Stimulated activated CD4-positive, alpha-beta T cell treated with anti-CD3 and anti-CD28 coated beads, Interleukin-1b, Interleukin-23, amount 100 ng/mL, for 1 hour (primary cell): ENCODE measurements at regions not wholly inside any gene's neighbourhood (a gene's known extent, or its start where the extent isn't known, plus 50 kb on each side); places are given as distances from the start of the nearest gene placed in this dataset.
"Not testable (repeated sequence)": the region's sequence is repeated elsewhere in the genome, so short reads cannot be mapped to it uniquely, and the experiment has no call there.

ENCODE experiments used
- DNase-seq, 2 donors: peaks; one replicate each; pipeline ENCODE4 v3.0.0-alpha.2; 2020; ENCODE audit warnings: low read depth in 2 of 2

GRCh38 chr2:87539151-87539943, 208.5 kb upstream of the PLGLB2 start:
- DNase-seq = not testable (repeated sequence)

GRCh38 chr2:87540242-87540641, 207.6 kb upstream of the PLGLB2 start:
- not testable (repeated sequence) for DNase-seq

- not testable (repeated sequence) for DNase-seq
These were observed 205.2 kb upstream of the PLGLB2 start for GRCh38 chr2:87542599-87543174.

GRCh38 chr2:87543797-87544196, 204.1 kb upstream of the PLGLB2 start:
- DNase-seq = not testable (repeated sequence)

GRCh38 chr2:87547106-87547505, 200.8 kb upstream of the PLGLB2 start:
- not testable (repeated sequence) for DNase-seq

- not testable (repeated sequence) for DNase-seq
These were observed 199.9 kb upstream of the PLGLB2 start for GRCh38 chr2:87547966-87548365.

- not testable (repeated sequence) for DNase-seq
These were observed 199.0 kb upstream of the PLGLB2 start for GRCh38 chr2:87548681-87549536.

GRCh38 chr2:87549561-87550202, 198.2 kb upstream of the PLGLB2 start:
- DNase-seq = not testable (repeated sequence)

- not testable (repeated sequence) for DNase-seq
These were observed 193.2 kb upstream of the PLGLB2 start for GRCh38 chr2:87554678-87555077.

GRCh38 chr2:87555082-87555481, 192.8 kb upstream of the PLGLB2 start:
- DNase-seq = not testable (repeated sequence)

- DNase-seq = not testable (repeated sequence)
These were observed 188.9 kb upstream of the PLGLB2 start for GRCh38 chr2:87559001-87559400.

- not testable (repeated sequence) for DNase-seq
These were observed 188.2 kb upstream of the PLGLB2 start for GRCh38 chr2:87559735-87560134.

GRCh38 chr2:87565116-87565515, 182.8 kb upstream of the PLGLB2 start:
- DNase-seq = not testable (repeated sequence)

- DNase-seq = not testable (repeated sequence)
These were observed 181.4 kb upstream of the PLGLB2 start for GRCh38 chr2:87566531-87566930.

GRCh38 chr2:87567093-87567492, 180.8 kb upstream of the PLGLB2 start:
- not testable (repeated sequence) for DNase-seq

GRCh38 chr2:87567912-87568311, 180.0 kb upstream of the PLGLB2 start:
- not testable (repeated sequence) for DNase-seq

- not testable (repeated sequence) for DNase-seq
These were observed 179.2 kb upstream of the PLGLB2 start for GRCh38 chr2:87568554-87569278.

GRCh38 chr2:87569689-87570397, 178.0 kb upstream of the PLGLB2 start:
- not testable (repeated sequence) for DNase-seq

- not testable (repeated sequence) for DNase-seq
These were observed 175.9 kb upstream of the PLGLB2 start for GRCh38 chr2:87571889-87572465.

- not testable (repeated sequence) for DNase-seq
These were observed 175.0 kb upstream of the PLGLB2 start for GRCh38 chr2:87572906-87573305.
